ENCODE measurements at regions not wholly inside any gene's neighbourhood (a gene's known extent, or its start where the extent isn't known, plus 50 kb on each side); places are given as distances from the start of the nearest gene placed in this dataset.

GRCh38 chr5:136682986-136683385 lies 317.6 kb upstream of the TRPC7 start:
- DNase-seq, result no peak

- DNase-seq, result no peak
Observed at GRCh38 chr5:136679233-136679632, 313.9 kb upstream of the TRPC7 start.

GRCh38 chr5:136677217-136677616 lies 311.9 kb upstream of the TRPC7 start:
- no peak for DNase-seq

GRCh38 chr5:136676685-136677084 lies 311.3 kb upstream of the TRPC7 start:
- no peak for DNase-seq

DNA sequence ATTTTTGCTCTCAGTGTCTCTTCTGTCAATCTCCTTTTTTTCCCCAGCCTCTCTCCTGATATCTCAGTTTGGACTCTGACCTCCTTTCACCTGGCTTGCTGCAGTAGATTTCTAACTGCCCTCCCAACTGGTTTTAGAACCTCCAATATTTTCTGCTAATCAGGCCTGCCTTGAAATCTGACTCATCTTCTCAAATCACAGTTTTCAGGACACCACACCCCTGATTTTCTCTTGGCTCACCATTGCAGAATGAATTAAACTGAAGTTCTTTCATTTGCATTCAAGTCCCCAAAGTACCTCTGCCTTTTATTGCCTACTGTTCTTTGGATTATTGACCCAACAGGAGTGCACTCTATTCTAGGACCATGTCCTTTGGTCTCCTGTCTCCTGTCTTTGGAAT lies 310.4 kb upstream of the TRPC7 start:
- DNase-seq, result no peak

GRCh38 chr5:136674178-136674577 lies 308.8 kb upstream of the TRPC7 start:
- DNase-seq, result no peak

- DNase-seq, result no peak
Observed at GRCh38 chr5:136667789-136668188, 302.4 kb upstream of the TRPC7 start.

GRCh38 chr5:136666970-136667620 lies 301.8 kb upstream of the TRPC7 start:
- no peak for DNase-seq

DNA sequence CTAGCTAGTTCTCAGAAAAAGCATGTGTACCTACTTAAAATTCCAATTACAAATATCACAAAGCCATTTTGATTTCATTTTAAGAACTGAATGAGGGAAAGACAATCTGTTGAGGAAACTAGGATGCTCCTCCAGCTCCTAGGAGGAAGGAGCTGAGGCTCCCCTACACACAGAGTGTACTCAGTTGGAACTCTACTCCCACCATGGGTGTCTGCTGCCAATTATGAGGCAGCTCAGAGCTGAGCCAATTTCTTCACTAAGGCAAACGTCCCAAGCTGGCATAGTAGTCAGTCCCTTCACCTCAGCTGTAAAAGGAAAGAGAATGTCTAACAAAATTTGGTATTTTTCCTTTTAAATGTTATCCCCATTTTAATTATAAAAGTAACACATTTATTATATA lies 300.0 kb upstream of the TRPC7 start:
- no peak for DNase-seq

- no peak for DNase-seq
Observed at GRCh38 chr5:136661026-136661425, 295.7 kb upstream of the TRPC7 start.

- DNase-seq, result no peak
Observed at GRCh38 chr5:136656811-136657210, 291.5 kb upstream of the TRPC7 start.

DNA sequence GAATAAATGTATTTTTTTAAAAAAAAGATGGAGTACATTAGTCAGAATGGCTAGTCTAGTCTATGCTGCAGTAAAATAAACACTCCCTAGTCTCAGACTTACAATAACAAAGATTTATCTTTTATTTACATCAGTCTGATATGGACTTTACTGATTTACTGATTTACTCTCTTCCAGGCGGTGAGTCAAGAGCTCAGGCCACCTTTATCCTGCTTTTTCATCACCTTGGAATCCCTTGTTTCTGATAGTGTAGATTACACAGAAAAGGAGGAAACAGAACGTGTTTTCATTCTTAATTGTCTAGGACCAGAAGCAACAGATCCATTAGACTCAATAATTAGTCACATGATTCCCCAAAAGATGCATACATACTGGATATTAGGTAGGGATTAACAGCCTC lies 290.1 kb upstream of the TRPC7 start:
- DNase-seq, result no peak

DNA sequence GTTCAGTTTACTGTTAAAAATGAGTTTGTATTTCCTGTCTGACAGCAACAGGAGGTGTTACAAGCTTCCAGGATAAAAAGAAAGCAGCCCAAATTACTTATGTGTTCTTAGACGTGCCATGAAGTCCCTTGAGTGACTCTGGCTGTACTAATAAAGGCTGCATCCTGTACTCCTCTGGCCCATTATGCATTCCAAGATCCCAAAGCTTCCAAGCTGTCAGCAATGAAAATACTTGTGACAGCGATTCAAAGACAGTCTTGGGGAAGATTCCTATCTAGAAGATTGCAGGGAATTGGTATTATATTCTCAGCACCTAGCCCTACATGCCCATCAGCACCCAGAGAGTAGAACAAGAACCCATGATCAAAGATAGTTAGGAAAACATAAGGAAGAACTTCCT lies 281.6 kb upstream of the TRPC7 start:
- DNase-seq, result no peak

GRCh38 chr5:136642976-136643375 lies 277.6 kb upstream of the TRPC7 start:
- no peak for DNase-seq

DNA sequence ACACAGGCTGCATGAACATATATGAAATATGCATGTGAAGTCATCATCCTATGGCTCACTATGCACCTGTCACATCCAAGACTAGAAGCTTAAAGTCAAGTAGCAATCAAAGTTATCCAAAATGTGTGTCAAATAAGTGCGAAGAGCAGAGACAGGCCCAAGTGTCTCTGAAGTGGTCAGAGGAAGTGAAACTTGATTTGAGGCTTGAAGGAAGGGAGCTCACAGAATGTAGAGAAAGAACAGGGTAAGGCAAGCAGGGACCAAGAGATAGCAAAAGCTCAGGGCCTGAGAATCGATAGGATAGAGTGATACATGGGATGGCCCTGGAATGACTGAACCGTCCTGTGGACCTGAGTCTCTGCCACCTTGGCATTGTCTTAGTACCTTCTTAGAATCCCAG lies 274.3 kb upstream of the TRPC7 start:
- no peak for DNase-seq

- no peak for DNase-seq
Observed at GRCh38 chr5:136638084-136638483, 272.7 kb upstream of the TRPC7 start.

DNA sequence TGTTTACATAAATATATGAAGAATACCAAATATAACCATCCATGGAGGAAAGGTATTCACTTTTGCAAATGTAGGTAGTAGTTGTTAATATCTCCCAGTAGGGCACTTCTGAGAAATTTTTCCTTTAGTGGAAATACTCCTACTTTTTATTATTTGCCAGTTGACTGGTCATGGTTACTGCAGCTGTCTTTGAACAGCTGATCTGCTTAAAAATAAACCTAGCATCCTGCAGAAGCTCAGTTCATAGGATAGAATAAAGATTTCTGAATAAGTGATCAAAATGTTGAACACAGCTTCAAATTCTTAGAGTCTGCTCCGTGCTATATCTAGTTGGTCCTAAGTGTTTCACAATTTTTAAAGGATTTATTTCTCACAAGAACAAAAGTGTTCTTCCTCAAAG lies 270.7 kb upstream of the TRPC7 start:
- no peak for DNase-seq

DNA sequence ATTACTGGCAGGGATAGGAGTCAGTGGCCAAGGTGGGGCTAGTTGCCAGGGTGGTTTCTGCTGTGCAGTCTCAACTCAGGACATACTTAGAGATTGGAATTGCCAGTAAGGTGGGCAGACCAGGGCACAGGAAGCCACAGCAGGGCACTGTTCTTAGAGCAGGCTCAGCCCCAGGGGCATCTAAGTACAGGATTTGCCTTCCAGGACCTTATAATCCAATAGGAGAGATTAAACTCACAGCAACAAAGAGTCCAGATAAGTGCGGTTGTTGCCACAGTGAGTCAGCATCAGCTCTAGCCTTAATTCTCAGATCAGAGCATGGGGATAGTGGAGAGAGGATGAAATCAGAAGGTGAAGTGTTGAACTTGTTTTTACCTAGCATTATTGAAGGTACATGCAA lies 265.8 kb upstream of the TRPC7 start:
- no peak for DNase-seq

GRCh38 chr5:136629125-136629792 lies 263.9 kb upstream of the TRPC7 start:
- DNase-seq, result no peak

DNA sequence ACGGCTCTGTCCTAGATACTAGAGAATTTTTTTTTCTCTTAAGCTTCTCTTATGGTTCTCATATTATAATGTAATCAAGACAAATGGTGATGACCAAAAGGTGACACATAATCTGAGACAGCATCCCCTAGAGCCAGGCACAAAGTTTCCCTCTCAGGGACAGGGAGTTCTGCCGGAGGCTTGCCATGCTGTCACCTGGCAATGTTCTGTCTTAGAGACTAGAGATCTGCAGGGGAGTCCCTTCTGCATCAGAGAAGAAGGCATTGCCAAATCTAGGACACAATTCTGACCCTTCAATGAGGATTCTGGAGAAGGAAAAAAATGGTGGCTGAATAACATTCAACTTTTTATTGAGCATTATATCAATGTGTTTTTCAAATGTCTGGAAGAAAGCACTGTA lies 261.2 kb upstream of the TRPC7 start:
- DNase-seq, result no peak

DNA sequence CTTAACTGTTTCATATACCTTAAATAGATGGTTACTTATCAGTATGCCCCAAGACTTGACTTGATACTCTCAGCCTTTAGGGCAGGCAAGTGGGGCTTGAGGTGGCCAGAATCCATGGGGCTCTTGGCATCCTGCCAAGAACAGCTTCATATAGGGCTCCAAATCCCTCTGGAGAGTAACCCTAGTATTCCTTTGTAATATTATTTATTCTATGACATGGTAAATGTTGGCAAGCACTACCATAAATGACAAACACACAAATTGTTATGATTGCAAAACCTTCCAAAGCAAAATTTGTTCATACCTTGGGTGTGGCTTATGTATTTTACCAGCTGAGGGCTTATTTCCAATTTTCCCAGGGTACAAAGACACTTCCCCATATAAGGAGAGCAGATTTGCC lies 257.4 kb upstream of the TRPC7 start:
- no peak for DNase-seq

DNA sequence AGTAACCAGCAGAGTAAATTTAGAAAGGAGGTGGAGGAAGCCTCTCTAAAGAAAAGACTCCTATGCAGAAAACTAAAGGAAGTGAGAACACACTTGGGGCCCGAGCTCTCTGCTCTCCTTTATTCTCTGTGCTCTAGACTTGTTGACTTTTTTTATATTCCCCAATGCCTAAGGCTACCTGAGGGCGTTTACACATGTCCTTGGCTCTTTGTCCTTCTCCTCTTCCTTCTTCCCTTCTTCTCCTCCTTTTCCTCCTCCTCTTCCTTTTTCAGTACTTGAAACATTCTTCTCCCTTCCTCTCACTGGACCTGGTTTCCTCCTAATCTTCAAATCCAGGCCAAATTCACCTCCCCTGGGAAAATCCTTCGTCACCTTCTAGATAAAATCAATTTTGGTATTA lies 256.4 kb upstream of the TRPC7 start:
- no peak for DNase-seq

DNA sequence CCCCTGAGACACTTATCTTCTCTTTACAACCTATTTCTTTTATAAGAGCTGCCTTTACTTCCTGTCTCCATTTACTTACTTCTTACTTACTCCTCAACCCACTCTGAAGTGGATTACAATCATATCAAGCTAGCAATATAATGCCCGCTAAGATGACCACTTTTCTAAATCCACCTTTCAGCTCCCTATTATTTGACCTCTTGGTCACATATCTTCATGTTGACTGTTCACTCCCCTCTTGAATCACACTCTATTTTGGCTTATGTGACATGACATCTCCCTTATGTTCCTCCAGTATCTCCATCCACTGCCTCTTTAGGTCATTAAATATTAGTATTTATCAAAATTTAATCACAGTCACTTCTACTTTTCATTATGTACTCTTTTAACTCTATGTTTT lies 255.3 kb upstream of the TRPC7 start:
- no peak for DNase-seq

- DNase-seq, result no peak
Observed at GRCh38 chr5:136620016-136620419, 254.7 kb upstream of the TRPC7 start.

GRCh38 chr5:136619556-136619955 lies 254.2 kb upstream of the TRPC7 start:
- no peak for DNase-seq
